Retina (tissue), 1 donor: ENCODE measurements at regions not wholly inside any gene's neighbourhood (a gene's known extent, or its start where the extent isn't known, plus 50 kb on each side); places are given as distances from the start of the nearest gene placed in this dataset.

Source experiments
- DNase-seq: peaks from one replicate; pipeline ENCODE4 v3.0.0-alpha.2; 2016

DNA sequence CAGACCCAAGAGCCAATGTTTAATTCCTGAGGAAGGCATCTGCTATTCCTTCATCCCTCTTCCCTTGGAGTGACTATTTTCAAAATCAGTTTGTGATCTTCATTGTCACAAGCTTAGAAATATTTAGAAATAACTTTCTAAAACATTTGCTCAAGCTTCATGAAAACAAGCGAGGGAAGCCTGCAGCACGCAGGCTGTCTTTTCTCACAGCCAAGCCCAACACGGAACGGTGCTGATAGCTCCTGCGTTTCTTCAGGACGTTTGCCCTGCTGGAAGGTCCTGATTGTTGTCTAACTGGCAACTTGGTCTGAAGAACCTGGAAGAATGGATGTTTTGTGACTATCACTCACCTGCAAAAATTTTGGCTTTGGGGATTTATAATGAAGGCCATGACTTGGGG lies 152.5 kb downstream of the FGF9 start:
- DNase-seq, result no peak

DNA sequence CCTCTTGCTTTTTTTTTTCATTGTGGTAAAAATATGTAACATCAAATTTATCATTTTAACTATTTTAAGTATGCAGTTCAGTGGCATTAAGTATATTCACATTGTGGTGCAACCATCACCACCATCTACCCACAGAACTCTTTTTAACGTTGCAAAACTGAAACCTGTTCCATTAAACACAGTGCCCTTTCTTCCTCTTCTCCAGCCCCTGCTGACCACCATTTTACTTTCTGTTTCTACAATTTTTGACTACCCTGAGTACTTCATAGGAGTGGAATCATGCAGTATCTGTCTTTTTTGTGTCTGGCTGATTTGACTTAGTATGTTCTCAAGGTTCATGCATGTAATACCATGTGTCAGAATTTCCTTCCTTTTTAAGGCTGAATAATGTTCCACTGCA lies 153.1 kb downstream of the FGF9 start:
- no peak for DNase-seq

DNA sequence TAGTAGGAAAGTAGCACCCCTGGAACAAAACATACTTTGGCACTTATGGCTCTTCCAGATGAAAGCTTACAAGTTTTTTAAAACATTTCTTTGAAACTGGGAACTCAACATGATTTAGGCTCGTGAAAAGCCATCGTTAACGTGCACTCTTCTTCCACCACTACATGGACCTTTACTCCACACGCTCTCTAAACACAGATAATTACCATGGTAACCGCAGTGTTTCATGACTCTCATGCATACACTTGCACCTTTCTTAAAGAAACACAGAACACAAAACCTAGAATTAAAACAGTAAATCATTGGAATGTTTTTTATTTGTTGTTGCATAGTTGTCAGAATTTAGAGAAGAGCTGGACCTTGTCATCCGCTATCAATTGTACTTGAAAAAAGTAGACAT lies 154.3 kb downstream of the FGF9 start:
- DNase-seq, result no peak

DNA sequence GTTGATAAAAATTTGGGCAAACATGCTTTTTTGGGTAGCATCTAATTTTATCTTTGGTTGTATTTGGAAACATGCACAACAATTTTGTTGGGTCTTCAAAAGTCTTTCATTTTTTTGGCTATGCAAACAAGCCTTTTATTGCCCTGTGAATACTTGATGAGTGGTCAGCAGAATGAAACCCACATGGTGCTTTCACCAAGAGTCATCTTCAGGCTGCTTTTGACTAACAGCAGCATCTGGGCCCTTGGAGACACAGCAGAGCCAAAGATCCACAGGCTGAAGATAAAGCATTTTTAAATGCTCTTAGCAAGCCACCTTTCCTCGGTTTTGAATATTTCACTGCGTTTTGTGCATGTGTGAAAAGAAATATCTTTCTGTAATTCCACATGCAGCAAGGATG lies 154.9 kb downstream of the FGF9 start:
- no peak for DNase-seq

DNA sequence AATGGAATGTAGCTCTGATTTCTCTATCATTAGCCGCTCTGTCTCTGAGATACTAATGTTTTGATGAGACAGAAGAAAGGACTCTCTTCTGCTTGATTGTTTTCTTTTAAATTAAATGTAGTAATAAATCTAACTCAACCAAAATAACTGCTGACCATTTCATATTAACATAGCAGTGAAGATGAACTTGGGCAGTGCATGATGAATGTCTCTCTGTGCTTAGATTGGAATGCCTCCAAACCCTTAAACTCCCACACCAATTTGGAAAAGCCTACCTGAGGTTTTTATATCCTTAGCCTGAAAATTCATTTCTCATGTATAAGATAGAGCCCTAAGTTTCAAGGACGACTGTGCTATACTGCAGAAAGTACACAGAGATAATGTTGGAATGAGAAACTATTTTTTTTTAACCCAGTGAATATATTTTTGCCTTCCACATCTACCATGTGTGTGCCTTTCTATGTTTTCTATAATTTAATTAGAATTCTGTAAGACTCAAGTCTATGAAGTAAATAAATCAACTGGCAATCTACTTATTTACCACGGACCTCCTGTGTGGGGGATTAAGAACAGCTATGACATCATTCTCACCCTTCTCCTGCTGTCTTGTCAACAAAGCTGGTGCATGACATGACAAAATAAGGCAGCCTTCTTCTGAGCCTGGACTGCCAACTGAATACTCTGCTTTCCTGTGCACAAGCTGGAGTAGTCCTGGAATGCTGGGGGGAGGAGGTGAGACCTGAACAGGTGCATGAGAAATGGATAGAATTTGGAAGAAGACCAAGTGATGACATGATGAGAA lies 155.5 kb downstream of the FGF9 start:
- DNase-seq, result no peak

DNA sequence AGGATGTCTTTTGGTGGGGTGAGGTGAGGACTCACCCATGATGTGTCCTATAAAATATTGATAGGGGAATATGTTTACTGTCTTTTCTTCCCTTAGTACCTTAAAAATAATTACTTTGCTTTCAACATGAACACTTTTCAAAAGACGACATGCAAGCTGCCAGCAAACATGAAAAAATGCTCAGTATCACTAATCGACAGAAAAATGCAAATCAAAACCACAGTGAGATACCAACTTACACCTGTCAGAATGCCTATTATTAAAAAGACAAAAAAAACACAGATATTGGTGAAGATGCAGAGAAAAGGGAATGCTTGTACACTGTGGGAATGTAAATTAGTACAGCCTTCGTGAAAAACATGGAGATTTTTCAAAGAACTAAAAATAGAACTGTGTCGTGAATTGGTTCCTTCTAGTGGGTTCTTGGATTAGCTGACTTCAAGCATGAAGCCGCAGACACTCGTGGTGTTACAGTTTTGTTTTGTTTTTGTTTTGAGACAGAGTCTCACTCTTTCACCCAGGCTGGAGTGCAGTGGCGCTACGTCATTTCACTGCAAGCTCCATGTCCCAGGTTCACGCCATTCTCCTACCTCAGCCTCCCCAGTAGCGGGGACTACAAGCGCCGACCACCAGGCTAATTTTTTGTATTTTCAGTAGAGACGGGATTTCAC lies 160.9 kb downstream of the FGF9 start:
- DNase-seq, result no peak

DNA sequence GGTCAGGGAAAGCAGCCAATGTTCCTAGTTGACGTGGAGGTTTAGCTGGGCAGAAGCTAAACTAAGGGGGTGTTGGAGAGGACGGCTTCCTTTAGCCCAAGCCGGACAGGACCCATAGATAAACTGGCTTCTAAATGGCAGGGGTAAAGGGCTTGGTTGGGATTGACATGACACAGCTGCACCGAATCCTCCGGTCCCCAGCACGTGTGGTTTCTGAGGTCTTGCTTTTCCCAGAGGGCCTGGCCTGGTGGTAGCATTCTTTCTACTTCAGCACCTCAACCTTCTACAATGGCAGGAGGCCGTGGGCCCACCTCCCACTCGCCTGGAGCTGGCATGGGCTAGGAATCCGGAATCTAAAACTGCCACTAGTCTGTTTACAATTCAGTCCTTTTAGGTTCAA lies 163.0 kb downstream of the FGF9 start:
- no peak for DNase-seq

DNA sequence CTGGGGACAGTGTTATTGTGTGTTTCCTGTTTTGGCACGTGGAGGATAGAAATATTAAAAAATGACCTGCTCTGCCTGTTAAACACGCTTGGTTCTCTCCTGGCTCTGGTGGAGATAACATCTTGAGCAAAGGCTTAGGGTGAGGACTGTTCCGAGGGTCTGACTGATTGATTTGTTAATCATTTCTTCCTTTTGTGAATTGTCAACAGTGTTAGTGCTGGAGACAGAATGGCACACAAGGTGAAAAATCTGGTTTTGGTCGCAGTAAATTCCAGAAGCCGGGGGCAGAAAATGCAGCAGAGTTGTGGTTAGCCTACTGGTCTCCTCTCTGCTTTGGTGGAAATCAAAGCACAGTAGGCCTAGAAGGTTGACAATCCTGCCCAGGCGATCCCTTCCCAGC lies 163.6 kb downstream of the FGF9 start:
- no peak for DNase-seq

DNA sequence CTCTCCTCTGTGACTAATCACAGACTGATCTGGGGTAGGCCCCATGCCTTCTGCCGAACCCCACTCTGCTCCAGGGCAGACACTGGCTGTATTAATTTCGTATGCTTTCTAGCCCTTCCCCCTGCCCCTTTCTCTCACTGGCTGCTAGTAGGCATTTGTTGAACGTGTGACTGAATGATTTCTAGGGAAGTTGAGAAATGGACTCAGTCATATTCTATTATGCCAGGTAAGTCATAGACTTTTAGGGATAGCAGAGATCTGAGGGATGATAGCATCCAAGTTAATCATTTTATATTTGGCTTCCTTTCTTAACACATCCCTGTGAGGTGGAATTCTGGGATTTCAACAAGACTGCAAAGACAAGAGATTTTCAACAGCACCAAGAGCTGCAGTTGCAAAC lies 166.4 kb downstream of the FGF9 start:
- no peak for DNase-seq

DNA sequence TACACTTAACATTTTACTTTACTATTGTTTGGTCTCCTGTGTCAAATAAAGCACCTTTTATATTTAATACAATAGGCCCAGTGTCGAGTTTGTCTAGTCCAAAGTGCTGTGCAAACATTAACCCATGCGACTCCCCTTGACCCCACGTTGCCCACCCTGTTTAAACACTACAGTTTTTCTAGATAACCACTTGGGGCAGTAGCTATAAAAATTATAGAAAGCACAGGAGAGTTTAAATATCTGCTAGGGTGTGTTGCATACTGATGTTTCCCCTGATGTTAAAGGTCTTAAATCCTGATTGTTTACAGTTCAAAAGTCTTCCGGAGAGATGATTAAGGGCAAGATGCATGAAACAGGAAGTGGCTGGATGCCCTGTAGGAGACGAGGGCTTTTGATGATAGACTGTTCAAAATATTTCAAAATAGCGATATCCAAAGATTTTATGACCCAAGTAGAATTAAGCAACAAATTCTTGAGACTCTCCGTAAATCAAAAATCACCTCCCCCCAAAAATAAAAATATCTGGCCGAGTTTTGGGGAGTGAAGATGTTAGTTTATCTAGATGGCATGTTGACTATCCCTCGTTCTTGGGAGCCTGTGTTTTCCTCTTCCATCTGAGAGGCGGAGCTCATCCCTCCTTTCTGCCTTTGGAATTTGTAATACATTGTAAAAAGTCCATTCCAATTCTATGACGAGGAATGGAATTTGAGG lies 167.1 kb downstream of the FGF9 start:
- DNase-seq, result no peak

DNA sequence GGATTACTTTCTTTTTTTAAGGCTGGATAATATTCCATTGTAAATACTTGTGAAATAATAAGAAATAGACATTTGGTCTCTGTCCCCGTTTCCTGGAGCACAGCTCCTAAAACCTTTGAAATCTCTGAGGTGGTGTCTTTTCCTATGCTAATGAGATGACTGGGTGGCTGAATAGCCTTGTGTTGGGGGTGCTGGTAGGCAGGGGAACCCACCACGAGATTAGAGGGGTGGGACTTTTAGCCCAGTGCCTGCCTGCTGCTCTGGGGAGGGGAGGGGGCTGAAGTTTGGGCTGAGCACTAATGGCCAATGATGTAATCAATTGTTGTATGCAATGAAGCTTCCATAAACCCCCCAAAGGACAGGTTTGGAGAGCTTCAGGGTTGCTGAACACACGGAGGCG lies 175.7 kb downstream of the FGF9 start:
- DNase-seq, result no peak

DNA sequence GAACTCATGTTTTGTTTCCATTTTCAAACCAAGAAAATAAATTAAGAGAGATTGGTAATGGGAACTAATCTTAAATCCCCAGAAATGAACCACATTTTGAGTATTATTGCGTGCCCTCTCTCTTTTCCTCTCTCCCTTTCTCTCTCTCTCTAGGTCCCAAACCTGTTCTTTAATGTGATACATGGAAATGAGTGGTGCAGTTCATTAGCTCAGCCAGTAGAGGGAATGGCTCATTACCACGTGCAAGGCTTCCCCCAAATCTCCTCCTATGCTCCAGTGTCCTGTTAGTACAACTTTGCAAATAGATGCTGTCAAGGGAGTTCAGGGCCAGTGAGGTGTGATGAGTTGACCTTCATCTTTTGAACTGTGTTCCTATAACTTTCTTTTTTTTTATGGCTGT lies 178.4 kb downstream of the FGF9 start:
- DNase-seq, result peak; percentile 30

DNA sequence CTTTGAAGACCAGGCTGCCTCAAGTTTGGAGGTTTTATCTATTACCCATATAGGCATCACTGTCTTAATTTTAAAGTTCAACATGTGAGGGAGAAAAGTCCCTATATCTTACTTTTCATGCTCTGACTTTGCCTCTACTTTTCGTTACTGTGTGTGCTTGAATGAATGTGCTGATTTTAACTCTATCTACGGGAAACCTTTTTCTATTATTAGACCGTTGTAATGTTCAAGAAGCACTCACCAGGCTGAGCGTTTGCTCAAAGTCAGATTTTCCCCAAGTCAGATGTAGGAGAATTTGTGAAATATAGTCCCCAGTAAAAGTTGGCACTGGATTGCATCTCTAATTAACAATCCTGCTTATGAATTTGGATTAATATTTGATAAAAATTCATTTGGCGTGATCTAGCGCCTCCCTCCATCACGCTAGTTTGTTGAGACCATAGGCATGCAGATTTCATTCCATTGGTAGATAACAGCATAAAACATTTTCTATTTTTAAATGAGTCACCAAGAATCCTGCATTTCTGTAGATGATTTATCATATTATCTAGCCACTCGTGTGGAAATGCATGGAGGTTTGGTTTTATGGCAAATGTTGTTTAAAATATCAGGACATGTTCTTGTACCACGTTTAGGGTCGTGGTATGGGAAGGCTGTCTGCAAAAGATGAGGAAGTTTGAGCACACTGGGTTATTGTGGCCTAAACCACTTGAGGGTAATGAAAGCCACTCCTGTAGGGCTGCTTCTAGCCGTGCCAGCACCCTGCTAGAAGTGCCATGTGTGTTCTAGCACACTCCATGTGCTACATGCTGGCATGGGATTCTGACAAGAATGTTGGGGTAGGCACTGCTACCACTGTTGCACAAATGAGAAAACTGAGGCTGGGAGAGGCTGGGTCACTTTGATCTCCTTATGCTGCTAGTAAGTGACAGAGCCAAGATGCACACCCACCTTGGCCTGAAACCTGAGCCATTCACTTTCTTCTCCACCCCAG lies 179.4 kb downstream of the FGF9 start:
- no peak for DNase-seq

DNA sequence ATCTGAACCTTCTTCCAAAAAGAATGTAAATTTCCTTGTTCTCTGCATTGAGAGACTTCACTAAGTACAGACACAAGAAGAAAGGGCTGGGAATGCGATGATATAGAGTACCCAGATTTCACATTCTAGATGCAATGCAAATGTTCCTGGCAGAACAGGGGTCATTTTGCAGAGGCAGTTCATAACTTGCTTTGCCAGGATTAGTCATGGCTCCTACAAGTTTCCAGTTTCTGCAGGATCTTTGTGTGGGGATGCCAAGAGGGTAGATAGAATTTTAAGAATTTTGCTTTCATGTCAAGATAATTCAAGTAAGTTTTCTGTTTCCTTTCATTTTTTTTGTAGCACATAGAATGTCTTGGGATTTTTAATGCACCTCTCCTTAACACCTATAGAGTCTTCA lies 181.2 kb downstream of the FGF9 start:
- no peak for DNase-seq

DNA sequence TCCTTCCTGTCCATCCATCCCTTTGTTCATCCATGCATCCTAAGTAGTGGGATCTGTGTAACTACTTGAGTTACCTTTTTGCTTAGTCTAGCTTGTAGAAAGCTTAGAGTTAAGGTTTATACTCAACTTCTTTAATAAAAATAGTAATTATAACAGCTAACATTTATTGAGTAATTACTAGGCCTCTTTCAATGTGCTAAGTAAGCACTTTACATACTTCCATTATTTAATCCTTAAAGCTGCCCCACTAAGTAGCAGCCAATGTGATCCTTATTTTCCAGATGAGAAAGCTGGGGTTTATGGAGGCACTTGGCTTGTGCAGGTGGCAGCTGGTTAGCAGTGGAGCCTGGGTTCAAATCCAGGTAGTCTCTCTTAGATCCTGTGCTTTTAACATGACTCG lies 182.9 kb downstream of the FGF9 start:
- no peak for DNase-seq

DNA sequence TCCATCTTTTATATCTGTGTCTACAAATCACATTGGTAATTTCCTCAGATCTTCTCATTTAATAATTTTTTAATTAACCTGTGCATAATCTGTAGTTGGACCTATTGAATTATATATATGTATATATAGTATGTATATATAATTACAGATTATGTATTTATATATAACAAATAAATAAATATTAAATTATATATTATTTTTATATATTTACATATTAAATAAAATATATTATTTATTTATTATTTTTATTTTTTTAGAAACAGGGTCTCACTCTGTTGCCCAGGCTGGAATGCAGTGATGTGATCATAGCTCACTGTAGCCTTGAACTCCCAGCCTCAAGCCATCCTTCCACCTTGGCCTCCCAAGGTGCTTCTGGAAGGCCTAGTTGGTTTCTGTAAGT lies 197.9 kb downstream of the FGF9 start:
- DNase-seq, result no peak

DNA sequence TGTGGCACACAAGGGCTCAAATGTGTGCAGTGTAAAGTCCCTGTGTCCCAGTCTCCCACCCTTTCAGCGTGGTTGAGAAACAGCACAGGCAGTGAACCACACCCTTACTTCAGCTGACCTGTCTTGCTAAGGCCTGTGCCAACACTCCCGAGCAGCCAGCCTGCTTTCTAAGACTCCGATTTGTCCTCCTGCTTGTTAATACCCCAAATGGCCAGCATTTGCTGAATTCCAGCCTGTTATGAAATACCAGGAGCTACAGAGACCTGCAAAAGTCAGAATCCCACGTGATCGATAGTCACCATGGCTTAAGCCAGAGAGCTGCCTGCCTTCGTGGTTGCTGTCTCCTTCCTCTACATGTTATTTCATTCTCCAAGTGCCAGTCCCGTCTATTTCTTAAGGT lies 200.5 kb downstream of the FGF9 start:
- DNase-seq, result no peak

DNA sequence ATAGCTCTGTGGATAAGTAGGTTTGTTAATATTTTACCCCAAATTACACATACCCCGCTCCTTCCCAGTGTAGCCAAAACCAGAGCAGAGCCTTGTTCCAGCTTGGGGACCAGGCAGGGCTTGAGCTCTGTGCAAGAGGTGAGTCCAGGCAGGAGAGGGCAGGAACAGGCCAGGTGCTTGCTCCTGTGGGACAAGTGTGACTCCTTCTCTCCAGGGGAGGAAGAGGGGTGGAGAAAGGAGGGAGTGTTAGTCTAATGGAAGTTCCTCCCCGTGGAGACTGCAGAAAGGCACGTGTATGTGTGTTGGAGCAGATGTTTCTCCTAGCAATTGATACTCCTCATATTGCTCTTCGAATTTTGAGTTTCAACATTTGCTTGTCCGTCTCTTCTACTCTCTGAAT lies 201.0 kb downstream of the FGF9 start:
- DNase-seq, result no peak

DNA sequence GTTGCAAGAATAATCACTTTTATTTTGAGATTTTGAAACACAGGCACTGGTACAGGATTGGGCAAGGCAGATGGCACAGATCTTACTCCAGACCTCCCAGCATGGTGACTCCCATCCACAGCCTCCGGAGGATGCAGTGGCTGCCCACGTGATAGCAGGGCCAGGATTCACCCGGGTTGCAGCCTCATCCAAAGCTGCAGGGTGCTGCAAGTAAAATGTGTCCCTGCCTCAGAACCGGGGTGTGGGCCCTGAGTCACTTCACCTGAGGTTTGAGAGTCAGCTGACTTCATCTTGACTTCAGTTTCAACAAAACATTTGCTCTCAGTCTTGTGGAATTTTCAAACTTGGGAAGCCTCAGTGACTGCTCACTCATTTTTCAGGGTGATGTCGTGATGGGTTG lies 201.9 kb downstream of the FGF9 start:
- DNase-seq, result no peak

DNA sequence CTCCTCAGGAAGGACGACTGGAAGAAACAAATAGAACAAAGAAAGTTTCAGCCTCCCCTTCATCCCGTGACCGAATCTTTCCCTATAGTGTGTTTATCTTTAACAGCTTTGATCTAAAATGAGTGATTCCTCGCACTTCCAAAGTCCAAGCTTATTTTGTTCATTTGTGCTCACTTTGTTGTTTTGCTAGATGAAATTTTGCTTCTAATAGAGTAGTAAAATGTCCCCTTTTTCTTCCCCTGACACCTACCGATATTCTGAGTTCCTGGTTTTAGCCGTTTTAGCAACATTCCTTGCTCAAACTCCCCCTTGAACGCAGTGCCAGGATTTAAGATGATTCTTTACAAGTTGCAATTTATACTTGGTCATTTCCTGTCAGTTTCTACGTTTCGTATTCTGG lies 204.2 kb downstream of the FGF9 start:
- no peak for DNase-seq

DNA sequence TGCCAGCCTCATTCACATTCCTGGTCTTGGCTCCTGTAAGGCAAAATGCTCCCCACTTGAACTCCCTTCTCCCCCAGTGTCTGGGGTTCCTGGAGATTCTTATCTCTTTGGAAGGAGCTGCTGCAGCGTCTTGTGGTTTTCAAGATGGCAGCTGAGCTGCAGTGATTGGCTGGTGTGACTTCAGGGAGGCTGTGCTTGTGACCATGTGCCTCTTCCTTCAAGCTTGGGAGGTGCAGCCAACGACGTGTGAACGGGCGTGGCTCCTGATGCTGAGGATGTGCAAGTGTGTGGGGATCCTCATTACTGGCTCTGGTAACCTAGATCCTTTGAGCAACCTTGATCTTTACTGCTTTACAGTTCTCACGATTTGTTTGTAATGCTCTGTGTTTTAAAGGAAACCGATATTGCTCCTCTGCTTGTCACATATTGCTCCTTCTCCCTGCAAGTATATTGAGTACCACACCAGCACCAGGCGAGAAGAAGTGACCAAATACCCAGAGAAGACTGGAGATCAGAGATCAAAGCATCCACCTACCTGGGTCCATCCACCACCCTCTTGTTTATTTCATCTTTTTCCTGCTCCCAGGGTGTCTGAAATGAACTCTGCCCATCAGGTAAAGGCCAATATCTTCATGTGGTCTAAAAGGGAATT lies 208.5 kb downstream of the FGF9 start:
- no peak for DNase-seq

DNA sequence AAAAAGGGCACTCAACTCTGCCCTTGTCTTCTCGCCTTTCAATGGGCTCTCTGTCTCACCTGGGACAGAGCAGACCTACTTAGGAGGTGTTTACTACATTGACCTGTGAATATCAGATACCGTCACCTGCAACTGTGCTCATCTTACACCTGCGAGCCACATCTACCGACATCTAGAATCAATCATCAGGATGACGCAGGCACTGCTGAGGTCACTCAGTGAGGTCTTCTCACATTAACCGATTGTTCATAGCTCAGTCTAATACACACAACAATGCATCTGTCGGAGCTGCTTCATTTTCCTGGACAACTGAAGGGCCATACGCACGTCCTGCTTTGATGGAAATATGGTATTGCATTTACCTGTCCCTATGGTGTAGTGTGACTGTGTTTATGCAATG lies 211.9 kb downstream of the FGF9 start:
- no peak for DNase-seq
